ENCODE measurements at regions not wholly inside any gene's neighbourhood (a gene's known extent, or its start where the extent isn't known, plus 50 kb on each side); places are given as distances from the start of the nearest gene placed in this dataset.

DNA sequence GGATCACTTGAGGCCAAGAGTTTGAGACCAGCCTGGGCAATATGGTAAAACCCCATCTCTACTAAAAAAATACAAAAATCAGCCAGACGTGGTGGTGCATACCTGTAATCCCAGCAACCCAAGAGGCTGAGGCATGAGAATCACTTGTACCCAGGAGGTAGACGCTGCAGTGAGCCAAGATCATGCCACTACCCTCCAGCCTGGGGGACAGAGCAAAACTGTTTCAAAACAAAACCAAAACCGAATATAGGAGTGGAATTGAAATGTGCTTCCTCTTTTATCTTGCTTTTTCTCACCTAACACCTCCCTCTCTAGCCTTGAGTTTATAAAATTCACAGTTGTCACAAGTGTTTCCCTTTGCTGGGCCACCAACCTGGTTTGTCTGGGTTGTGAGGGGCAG, 181.9 kb downstream of the PAH start:
- intact Hi-C loops (cut with micrococcal nuclease; ENCODE audit: unreplicated experiment) = no loop called here
- Histone ChIP-seq H3K9me3 (ENCODE audit: control insufficient read depth, insufficient read depth, low read depth, low read length) (no peaks in the 10 kb centered on the region), H3K4me1 (ENCODE audit: control insufficient read depth, insufficient read depth, low read length) (no peaks in the 10 kb centered on the region), H3K36me3 (ENCODE audit: control insufficient read depth, insufficient read depth, low read length) (no peaks in the 10 kb centered on the region), H3K4me3 (ENCODE audit: low read depth in 2 of 2, low read length in 2 of 2) (no peak overlapping the region), H3K27me3 (ENCODE audit: control insufficient read depth, insufficient read depth, low read length) (no peaks in the 10 kb centered on the region), H3K27ac (ENCODE audit: low read length) (no peak overlapping the region)
- in situ Hi-C loops (cut with HindIII; ENCODE audit: low pct_unique_long_range_greater_than_20kb, low sequenced_read_pairs) = no loop called here
- ChIA-PET POLR2A (no interaction called here), CTCF (no interaction called here)
- TF ChIP-seq SIN3A (IDR thresholded peaks at IDR 0.05; ENCODE audit: borderline replicate concordance, insufficient read depth, low read depth, low read length) = no peak
- TF ChIP-seq, protein P1, sequence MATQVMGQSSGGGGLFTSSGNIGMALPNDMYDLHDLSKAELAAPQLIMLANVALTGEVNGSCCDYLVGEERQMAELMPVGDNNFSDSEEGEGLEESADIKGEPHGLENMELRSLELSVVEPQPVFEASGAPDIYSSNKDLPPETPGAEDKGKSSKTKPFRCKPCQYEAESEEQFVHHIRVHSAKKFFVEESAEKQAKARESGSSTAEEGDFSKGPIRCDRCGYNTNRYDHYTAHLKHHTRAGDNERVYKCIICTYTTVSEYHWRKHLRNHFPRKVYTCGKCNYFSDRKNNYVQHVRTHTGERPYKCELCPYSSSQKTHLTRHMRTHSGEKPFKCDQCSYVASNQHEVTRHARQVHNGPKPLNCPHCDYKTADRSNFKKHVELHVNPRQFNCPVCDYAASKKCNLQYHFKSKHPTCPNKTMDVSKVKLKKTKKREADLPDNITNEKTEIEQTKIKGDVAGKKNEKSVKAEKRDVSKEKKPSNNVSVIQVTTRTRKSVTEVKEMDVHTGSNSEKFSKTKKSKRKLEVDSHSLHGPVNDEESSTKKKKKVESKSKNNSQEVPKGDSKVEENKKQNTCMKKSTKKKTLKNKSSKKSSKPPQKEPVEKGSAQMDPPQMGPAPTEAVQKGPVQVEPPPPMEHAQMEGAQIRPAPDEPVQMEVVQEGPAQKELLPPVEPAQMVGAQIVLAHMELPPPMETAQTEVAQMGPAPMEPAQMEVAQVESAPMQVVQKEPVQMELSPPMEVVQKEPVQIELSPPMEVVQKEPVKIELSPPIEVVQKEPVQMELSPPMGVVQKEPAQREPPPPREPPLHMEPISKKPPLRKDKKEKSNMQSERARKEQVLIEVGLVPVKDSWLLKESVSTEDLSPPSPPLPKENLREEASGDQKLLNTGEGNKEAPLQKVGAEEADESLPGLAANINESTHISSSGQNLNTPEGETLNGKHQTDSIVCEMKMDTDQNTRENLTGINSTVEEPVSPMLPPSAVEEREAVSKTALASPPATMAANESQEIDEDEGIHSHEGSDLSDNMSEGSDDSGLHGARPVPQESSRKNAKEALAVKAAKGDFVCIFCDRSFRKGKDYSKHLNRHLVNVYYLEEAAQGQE (IDR thresholded peaks at IDR 0.05; ENCODE audit: insufficient read depth in 1 of 2, low read depth in 2 of 2, low read length in 1 of 2) = no peak
- TF ChIP-seq TCF7L2 (IDR thresholded peaks at IDR 0.05; ENCODE audit: low read depth, low read length) = no peak
- TF ChIP-seq, protein P2, sequence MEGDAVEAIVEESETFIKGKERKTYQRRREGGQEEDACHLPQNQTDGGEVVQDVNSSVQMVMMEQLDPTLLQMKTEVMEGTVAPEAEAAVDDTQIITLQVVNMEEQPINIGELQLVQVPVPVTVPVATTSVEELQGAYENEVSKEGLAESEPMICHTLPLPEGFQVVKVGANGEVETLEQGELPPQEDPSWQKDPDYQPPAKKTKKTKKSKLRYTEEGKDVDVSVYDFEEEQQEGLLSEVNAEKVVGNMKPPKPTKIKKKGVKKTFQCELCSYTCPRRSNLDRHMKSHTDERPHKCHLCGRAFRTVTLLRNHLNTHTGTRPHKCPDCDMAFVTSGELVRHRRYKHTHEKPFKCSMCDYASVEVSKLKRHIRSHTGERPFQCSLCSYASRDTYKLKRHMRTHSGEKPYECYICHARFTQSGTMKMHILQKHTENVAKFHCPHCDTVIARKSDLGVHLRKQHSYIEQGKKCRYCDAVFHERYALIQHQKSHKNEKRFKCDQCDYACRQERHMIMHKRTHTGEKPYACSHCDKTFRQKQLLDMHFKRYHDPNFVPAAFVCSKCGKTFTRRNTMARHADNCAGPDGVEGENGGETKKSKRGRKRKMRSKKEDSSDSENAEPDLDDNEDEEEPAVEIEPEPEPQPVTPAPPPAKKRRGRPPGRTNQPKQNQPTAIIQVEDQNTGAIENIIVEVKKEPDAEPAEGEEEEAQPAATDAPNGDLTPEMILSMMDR (IDR thresholded peaks at IDR 0.05) = no peak
- no peak for TF ChIP-seq POLR2AphosphoS5 (IDR thresholded peaks at IDR 0.05; ENCODE audit: low read depth, low read length)
- no TSS peak for BruUV-seq (replicated peaks)
- no peak for ATAC-seq
- DNase-seq (ENCODE audit: low read depth, low spot score) = no peak

DNA sequence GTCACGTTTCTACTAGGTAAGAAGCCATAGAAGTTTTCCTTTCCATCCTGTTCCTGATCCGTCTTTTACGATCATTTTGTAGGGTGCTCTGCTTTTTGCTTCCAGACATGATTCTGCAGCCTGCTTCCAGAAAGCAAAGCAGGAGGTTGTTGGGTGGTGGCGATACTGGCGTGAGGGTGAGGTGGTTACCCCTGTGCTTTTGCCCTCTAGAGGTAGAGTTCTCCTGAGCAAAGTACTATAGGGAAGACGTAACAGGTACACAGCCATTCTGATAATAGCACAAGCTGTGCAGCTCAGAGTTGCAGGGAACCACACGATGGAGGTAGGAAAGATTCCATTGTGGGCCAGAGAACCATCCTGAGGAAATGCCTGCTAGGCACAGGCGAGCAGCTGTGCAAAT, 186.0 kb downstream of the PAH start:
- POLR2A ChIA-PET = no interaction called here

More for the DNA sequence above, 186.0 kb downstream of the PAH start:
- no peak for DNase-seq (ENCODE audit: low read depth, low spot score)
- no TSS peak for BruUV-seq (replicated peaks)
- Histone ChIP-seq H3K4me3 (ENCODE audit: low read depth in 2 of 2, low read length in 2 of 2) (no peak overlapping the region), H3K9me3 (ENCODE audit: control insufficient read depth, insufficient read depth, low read depth, low read length) (no peaks in the 10 kb centered on the region), H3K27ac (ENCODE audit: low read length) (no peak overlapping the region), H3K27me3 (ENCODE audit: control insufficient read depth, insufficient read depth, low read length) (no peaks in the 10 kb centered on the region), H3K4me1 (ENCODE audit: control insufficient read depth, insufficient read depth, low read length) (no peaks in the 10 kb centered on the region), H3K36me3 (ENCODE audit: control insufficient read depth, insufficient read depth, low read length) (no peaks in the 10 kb centered on the region)
- ATAC-seq = no peak
- CTCF ChIA-PET = no interaction called here
- intact Hi-C loops (cut with micrococcal nuclease; ENCODE audit: unreplicated experiment) = no loop called here
- in situ Hi-C loops (cut with HindIII; ENCODE audit: low pct_unique_long_range_greater_than_20kb, low sequenced_read_pairs) = no loop called here
- TF ChIP-seq, protein P2 (IDR thresholded peaks at IDR 0.05) = no peak
- TF ChIP-seq POLR2AphosphoS5 (IDR thresholded peaks at IDR 0.05; ENCODE audit: low read depth, low read length) = no peak
- TF ChIP-seq TCF7L2 (IDR thresholded peaks at IDR 0.05; ENCODE audit: low read depth, low read length) = no peak
- no peak for TF ChIP-seq SIN3A (IDR thresholded peaks at IDR 0.05; ENCODE audit: borderline replicate concordance, insufficient read depth, low read depth, low read length)
- TF ChIP-seq, protein P1 (IDR thresholded peaks at IDR 0.05; ENCODE audit: insufficient read depth in 1 of 2, low read depth in 2 of 2, low read length in 1 of 2) = no peak
